T-helper 22 cell (primary cell): ENCODE measurements at regions not wholly inside any gene's neighbourhood (a gene's known extent, or its start where the extent isn't known, plus 50 kb on each side); places are given as distances from the start of the nearest gene placed in this dataset.

Experiments
- DNase-seq: peaks from one replicate; pipeline ENCODE4 v3.0.0-alpha.2; 2020; ENCODE audit warnings: low read depth

DNA sequence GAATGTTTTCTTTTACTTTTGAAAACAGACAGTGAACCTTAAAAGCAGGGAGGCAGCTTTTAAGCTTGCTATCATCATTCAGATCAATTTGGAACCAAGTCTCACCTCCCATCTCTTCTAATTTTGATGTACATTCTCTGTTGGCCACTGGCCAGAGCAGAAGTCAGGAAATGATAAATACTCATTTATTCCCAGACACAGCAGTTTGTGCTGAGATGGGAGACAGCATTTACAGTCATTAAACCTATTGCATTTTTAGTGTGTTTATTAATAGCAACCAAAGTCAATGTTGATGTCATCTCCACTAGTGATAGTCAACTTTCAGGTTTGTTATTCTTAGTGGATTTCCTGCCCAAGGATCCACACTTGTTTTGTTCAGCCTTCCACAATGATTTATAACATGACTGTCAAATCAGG, 320.0 kb upstream of the ATP2B1 start:
- no peak for DNase-seq

DNA sequence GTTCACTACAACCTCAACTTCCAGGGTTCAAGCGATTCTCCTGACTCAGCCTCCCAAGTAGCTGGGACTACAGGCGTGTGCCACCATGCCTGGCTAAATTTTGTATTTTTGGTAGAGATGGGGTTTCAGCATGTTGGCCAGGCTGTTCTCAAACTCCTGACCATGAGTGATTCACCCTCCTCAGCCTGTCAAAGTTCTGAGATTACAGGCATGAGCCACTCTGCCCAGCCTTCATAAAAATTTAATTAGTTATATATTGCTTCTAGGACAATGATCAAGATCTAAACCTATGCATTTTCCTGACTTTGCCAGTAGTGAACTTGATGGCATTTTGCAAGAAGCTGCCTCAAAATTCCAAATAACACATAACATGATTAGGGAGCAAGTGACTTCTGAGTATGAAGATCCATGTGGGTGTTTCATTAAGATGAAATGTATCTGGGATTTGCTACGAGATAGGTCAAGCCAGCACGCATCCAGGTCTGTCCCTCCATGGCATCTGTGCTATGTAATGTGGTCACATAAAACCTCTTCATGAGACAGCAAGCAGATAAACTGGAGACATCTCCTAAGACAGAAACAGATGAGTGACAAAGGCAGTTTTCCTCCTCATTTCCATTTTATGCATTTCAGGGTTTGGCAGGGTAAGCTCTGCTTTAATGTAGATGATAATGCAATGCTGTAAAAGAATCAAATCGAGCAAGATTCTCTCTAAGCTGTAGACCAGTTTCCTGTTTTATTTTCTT, 319.4 kb upstream of the ATP2B1 start:
- no peak for DNase-seq

DNA sequence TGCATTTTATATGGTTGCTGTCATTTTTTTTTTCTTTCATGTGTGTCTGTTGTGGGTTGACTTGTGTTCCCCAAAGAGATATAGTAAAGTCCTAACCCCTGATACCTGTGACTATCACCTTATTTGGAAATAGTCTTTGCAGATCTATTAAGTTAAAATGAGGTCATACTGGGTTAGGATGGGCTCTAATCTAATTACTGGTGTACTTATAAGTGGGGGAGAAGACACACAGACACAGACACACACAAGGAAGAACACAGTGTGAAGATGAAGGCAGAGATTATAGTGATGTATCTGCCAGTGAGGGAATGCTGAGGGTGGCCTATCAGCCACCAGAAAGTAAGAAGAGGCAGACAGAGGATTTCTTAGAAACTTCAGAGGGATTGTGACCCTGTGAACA, 318.4 kb upstream of the ATP2B1 start:
- DNase-seq = no peak

DNA sequence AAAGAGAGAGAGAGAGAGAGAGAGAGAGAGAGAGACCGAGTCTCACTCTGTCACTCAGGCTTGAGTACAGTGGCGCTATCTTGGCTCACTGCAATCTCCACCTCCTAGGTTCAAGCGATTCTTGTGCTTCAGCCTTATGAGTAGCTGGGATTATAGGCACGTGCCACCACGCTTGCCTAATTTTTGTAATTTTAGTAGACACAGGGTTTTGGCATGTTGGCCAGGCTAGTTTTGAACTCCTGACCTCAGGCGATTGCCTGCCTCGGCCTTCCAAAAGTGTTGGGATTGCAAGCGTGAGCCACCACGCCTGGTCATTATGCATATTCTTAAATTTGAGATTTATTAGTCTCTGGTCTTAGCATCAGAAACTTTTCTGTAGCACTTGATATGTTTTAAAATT, 317.9 kb upstream of the ATP2B1 start:
- no peak for DNase-seq

DNA sequence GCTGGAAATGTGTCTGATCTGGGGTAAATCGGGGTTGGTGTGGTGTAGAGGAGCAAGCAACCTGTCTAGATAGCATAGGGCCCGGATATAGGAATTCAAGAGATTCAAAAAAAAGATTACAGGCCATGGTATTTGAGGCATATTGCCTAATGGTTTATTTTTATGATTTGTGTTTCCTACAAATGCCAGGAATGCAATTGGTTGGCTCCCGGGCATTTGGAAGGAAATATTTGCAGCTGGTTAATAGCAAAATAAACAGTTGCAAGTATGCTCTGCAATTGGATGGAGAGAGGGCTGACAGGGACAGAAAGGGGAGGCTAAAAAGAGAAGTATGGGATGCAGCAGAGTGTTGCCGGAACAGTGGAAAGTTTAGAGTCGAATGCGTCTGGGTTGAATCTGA, 315.6 kb upstream of the ATP2B1 start:
- DNase-seq = no peak

DNA sequence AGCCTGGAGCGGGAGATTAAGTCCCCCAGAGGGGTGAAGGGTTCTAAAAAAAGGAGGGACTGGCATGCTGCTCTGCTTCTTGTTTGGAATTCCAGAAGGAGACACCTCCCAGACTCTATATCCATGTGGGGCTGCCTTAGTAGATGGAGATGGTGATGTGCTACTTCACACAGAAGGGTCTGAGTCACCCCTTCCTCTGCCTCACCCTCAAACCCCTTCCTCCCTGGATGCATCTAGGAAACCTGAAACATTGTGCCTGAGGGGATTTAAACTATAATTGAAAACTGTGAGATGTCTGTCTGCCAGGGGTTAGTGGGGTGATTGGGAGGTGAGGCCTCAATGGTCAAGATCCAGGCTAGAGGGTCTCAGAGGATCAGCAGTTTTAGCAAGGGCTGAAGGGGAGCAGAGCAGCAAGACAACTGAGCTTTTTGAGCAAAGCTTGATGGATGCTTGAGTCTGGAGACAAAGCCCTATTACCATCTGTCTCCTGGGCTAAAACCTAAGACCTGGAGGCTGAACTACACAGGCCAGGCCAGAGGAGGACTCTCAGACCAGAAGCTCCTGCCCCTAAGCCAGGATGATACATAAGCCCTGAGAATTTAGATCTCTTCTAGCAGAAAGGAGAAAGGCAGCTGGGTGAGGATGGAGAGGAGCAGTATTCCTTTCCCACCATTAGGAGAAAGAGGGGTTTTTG, 314.7 kb upstream of the ATP2B1 start:
- no peak for DNase-seq

DNA sequence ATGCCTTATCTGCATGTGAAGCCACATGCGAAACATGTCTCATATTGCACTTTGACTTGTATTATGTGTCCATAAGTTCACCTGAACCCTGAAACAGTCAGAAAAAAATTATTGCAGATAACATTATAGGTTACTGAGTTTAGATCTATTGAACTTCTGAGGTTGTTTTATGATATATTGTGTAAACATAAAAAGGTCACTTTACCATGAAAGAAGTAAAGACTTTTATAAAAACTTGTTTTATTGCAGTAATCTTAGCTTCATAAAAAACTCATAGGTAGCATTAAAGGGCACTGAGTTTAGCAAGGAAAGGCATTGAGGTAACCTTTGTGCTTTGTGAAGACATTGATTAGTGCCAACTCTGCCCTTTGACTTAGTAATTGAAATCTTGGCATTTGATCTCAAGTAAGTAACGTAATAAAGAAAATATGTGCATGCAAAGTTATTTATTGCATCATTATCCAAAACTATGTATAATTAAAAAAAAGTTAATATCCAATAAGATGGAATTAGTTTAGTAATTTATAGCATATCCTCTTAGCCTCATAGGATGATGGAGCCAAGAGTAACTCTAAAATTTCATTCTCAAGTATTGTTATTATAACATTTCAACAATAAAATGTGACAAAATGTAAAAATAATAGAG, 313.3 kb upstream of the ATP2B1 start:
- DNase-seq = no peak

DNA sequence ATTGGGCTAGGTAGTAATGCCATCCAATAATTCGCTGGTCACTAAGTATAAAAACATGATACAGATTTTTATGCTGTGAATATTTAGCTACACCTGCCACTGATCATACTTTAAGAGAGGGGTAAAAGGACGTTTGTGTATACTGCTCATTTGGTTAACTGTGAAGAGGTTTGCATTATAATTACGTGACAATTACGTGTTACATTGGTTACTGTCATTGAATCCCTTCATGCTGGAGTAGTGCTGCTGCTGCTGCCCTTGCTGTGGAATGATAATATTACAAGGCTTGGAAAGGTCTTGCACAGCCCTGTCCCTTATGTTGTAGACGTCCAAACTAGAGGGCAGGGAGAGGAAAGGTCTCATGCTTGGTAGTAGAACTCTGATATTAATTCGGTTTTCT, 312.2 kb upstream of the ATP2B1 start:
- DNase-seq = no peak

DNA sequence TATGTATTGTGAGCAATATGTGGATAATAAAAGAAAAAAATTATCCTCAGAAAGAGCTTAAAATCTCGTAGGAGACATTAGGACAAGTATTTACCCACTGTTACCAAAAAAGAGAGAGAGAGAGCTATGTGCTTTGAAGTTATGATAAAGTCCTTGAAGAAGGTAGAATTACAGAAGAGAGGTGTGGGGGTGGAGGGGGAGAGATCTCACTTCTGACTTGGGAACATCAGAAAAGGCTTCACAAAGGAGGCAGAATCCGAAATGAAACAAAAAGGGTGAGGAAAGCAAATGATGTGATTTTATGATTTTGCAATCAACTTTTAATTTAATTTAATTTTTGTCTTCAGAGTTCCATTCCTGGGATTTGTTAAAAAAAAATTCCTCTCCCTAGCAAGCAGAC, 311.8 kb upstream of the ATP2B1 start:
- DNase-seq = no peak

DNA sequence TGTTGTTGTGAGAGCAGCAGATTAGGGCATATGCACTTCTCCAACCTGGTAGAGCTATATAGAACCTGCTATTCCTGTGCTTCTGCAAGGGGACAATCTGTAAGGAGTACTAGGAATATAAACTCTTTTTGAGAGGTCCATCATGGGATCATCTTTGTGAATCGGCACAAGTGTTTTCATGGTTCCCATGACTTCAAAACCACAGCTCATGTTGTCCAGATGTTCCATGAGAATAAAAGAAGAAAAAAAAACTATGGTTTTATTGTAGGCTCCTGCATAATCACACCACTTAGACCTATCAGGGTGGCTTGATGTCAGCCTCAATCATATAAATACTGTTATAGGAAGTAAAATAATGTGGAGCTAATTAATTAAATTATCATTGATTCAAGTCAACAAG, 311.4 kb upstream of the ATP2B1 start:
- no peak for DNase-seq

DNA sequence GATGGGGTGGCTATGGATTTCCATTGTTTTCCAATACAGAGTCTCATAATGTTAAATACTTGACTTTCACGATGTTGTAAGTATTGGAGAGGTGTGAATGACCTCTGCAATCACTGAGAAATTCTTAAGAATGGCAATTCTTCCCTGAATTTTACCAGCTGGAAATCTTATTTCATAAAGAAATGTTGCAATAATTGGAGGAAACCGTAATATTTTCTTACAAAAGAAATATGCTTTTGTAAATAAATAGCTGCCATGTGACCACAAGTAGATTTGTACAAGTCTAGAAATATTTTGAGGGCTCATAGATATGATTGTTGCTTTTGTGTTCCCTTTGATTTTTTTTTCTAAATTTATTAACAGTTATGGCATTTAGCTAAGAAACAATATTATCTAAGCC, 308.7 kb upstream of the ATP2B1 start:
- no peak for DNase-seq

DNA sequence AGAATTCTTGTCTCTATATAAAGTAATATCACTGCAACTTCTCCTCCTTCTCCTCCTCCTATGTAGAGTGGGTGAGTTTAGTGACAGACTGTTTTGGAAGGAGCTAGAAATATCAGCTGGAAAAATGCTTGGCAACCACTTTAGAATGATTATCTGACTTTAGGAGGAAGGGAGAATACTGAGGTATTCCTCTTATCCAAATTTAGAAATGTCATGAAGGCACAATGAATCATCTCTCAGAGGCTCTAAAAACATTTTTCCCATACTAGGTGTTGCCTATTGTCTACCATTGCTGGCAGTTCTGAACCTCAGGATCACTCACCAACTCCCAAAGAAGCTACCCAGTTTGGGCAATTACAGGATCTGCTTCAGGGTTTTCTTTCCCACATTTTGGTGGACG, 306.6 kb upstream of the ATP2B1 start:
- no peak for DNase-seq

DNA sequence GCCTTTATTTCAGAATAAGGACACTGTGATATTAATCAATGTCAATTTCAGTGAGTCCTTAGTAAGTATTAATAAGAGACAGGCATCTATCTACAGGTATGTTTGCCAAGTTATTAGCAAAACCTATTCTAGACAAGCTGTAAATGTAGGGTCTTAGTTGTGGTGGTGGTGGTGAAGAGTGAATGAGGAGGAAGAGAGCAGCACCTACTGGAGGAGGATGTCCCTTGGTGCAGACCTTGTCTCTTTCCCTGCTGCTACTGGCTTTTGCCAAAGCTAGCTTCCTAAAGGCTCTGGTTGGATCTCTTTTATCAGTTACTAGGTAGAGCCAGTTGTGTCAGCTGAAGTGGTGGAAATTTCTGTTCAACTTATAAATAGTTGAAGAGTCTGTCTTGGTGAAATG, 304.8 kb upstream of the ATP2B1 start:
- no peak for DNase-seq

DNA sequence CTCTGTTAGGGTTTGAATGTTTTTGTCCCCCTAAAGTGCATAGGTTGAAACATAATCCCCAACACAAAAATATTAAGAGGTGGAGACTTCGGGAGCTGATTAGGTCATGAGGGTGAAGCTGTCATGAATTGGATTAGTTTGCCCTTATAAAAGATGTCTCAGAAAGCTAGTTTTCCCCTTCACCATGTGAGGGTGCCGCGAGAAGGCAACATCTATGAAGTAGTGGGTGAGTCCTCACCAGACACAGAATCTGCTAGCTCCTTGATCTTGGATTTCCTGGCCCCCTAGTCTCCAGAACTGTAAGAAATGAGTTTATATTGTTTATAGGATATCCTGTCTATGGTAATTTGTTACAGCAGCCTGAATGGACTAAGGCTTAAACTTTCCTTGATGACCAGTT, 301.5 kb upstream of the ATP2B1 start:
- DNase-seq = no peak

DNA sequence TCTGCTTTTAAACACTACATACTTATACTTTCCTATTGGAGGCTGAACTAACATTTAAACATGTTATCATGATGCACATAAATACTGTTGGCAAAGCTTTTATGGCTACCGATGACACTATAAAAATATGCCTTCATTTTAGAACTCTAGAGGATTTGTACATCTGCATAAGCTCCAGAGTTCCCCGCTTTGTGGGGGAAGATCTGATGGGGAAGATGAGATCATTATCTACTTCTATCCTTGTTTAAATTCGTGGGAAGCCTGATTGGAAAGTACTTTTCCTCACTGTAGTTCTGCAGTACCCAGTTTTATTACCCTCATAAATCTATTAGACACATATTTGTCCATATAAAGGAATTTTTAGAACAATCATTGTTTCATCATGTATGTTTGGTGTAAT, 299.6 kb upstream of the ATP2B1 start:
- no peak for DNase-seq

DNA sequence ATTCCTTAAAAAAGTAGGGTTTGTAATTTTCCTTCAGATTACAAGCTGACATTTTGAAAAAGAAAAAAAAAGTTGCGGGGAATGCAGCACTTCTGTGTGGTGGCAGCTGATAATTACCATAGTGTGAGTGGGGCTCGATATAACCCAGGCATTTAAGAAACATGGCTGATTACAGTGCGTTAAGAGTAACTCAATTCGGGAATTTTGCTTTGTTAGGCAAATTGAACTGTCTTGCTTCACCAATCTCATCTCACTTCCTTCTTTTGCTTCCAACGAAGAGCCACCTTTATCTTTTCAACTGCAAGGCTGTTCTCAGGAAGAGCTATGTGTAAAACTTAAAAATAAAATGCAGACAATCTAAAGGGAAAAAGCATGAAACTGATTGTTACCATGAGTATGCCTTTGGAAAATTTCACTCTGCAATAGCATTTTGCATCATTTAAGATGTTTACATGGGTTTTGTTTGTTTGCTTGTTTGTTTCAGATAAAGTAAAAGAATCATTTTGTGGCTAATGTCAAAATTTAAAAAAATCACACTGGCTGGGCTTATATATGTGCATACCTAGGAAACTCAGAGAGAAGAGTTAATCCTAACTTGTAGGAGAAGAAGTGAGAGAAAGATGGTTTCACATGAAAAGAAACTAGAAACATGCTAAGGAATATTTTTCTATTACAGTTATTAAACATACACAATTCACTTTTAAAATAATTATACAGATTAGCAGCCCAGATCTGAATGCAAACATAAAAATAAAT, 295.9 kb upstream of the ATP2B1 start:
- no peak for DNase-seq

DNA sequence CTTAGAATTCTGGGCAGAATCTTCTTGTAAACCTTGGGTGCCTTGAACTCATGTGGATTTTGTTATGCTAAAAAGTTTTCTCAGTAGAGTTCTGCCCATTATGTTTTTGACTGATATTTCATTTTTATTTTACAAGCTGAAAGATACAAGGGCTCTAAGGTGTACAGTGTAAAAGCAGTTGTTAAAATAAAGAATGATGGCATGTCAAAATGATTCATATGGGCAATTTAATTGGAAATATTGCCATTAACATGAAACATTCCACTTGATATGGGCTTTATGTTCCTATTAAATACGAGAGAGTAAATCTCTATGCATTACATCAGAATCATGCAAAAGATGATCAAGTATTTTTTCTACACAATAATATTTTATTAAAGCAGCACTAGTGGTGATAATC, 295.1 kb upstream of the ATP2B1 start:
- DNase-seq = no peak

DNA sequence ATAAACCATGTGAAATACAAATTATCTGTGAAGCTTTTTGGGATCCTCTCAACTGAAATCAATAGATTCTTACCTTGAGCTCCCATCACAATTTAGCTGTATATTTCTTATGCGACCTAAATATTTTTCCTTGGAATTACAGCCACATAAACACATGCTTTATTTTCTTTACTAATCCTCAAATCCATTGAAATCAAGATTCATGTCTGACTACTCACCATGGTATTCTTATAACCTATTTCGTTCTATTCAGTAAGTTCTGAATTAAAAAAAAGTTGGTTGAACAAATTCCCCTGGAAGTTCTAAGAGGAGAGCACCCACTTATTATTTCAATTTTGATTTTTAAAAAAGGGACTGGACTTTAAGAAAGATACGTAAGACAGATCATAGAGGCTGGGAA, 292.1 kb upstream of the ATP2B1 start:
- no peak for DNase-seq

DNA sequence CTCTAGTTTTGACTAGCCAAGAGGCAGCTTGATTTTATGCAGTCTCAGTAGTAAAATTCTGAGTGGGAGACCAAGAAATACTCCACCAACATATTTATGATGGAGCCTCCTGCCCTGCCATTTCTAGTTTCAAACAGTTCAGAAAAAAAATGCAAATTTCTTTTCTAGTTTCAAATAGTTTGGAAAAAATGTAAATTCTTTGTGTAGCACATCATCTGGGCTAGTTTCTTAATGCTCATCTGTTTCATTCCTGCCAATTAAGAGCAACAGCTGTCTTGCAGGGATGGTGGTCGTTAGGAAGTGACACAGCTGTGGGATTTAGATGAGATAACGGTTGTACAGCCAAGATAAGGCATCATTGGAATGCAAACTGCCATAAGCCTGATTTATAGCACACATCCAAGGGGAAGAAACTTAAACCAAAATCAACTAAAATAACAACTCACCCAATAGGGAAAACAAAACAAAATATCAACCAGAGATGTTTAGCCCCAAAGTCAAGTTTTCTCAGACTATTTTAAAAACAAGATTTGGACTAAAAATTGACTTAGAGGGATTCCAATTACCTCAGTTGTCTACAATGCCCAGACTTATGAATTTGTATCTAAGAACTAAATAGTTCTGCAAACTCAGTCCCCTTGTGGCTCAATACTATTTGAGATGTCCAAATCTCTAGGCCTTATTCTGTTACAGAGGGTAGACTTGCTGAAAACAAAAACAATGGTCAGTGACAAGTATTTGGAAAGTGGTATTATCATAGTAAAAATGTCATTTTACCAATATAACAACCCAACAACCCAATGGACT, 291.3 kb upstream of the ATP2B1 start:
- no peak for DNase-seq

DNA sequence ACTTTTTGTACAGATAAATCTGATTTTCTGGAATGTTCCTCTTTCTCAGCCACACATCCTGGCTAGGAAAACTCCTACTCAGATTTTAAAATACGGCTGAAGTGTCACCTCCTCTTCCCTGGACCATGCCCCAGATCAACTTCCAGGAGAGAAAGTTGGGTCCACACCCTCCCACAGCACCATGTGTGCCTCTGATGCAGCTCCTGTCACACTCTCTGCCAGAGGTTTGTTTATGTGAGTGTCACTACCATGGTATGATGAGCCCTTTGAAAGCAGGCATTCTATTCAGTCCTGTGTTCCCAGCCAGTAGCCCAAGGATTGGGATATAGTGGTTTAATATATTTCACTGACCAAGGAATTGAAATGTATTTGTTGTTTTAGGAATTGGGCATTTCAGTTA, 287.2 kb upstream of the ATP2B1 start:
- no peak for DNase-seq

DNA sequence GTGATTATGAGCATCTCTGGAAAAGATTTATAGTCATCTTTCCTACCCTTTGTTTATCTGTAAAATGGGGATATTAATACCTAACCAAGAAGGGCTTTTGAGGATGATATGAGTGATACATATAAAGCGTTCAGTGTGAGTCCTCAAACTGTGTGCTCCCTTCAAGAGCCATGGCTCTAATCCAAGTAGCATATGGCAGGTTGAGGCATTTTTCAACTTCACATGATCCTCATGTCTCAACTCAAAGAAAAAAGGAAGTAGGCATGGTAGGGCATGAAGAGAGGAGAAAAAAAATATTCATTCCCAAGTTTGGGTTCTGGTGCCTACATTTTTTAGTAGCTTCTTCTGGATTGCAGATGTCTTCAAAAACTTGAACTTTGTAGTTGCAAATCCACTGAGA, 286.3 kb upstream of the ATP2B1 start:
- DNase-seq = no peak

DNA sequence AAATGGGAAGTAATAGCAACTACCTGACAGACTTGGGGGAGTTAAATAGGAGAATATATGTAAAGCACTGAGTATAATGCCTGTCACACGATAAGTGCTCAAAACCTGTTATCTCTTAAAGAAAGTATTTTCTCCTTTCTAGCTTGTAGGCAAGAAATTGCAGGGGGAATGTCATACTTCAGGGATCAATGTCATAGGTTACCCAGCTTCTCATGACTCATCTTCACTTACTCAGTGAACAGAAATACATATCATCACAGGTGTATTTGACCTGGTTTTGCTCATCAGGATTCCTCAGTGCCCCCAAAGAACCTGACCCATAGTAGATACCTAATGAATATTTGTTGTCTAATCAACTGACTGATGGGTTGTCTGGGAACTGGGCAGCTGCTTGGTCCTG, 285.0 kb upstream of the ATP2B1 start:
- DNase-seq = no peak
